Mucosa of descending colon (tissue), 3 donors: ENCODE measurements at regions not wholly inside any gene's neighbourhood (a gene's known extent, or its start where the extent isn't known, plus 50 kb on each side); places are given as distances from the start of the nearest gene placed in this dataset.

Source experiments
- ATAC-seq: fragments of 200-7000 bp; cut with Tn5 transposase; one replicate; pipeline ENCODE4 v1.9.1; 2020; ENCODE audit warnings: mild to moderate bottlenecking, moderate library complexity
- DNase-seq, 3 donors: peaks; one replicate each; pipeline ENCODE4 v3.0.0-alpha.2; 2020
- H3K36me3 ChIP-seq: fragments of 200-600 bp; one replicate; pipeline ENCODE4 v1.8.0; 2021; ENCODE audit warnings: low read depth, mild to moderate bottlenecking
- H3K4me1 ChIP-seq: fragments of 200-600 bp; one replicate; pipeline ENCODE4 v1.8.0; 2021; ENCODE audit warnings: low read depth, mild to moderate bottlenecking
- H3K4me3 ChIP-seq: fragments of 200-600 bp; one replicate; pipeline ENCODE4 v1.8.0; 2021; ENCODE audit warnings: mild to moderate bottlenecking
- H3K9me3 ChIP-seq: fragments of 200-600 bp; one replicate; pipeline ENCODE4 v1.8.0; 2021; ENCODE audit warnings: mild to moderate bottlenecking
- intact Hi-C, 2 donors: fragments of 100-400 bp; cut with DNase I in 1 of 2; cut with micrococcal nuclease in 1 of 2; formaldehyde crosslinking; loops; one replicate each; pipeline versions ENCODE4 v1.11.0 to v1.11.1; 2022; cut with DNase I, micrococcal nuclease
- TF ChIP-seq, protein P1 (sequence below): fragments of 200-600 bp; IDR thresholded peaks from one replicate; pipeline ENCODE4 v1.8.0; 2022; ENCODE audit warnings: antibody characterized with exemption, mild to moderate bottlenecking
- donor health status: DM: no; HTN: no; CAD: no; lungs with moderate emphysema.
- donor health status: DM: no; HTN: no; CAD: no.
- donor health status: DM: no; HTN: yes; CAD: no.

DNA sequence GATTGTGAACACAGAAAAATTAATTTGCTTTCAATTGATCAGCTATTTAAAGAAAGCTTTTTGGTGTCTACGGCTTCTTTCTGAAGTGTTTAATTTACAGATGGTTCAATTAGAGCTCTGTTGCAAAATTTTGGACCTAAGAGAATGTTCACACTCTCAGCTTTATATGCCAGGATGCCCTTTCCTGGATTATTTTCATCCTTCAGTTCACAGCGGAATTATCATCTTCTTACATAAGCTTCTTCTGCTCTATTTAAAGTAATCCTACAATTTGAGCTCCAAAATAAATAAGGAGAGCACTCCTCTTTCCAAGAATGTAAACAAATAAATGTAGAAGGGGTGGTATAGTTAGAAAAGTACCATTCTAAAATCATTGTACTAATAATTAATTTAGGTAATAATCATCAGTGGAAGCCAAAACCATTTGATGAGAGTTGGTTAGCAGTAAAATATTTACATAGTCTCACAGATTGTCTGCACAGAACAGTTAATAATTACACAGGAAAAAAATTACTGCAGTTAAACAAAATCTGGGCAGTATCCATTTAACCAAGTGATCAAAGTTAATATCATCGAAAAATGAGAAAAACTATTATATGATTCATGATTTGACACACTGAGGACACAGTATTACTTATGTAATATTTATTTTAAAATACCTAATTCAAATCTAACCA is 298.0 kb upstream of the TMEM229A start:
- ATAC-seq (no peak), DNase-seq (no peak)
- H3K4me1 ChIP-seq: no peaks in the 10 kb centered on the region
- TF ChIP-seq, protein P1, sequence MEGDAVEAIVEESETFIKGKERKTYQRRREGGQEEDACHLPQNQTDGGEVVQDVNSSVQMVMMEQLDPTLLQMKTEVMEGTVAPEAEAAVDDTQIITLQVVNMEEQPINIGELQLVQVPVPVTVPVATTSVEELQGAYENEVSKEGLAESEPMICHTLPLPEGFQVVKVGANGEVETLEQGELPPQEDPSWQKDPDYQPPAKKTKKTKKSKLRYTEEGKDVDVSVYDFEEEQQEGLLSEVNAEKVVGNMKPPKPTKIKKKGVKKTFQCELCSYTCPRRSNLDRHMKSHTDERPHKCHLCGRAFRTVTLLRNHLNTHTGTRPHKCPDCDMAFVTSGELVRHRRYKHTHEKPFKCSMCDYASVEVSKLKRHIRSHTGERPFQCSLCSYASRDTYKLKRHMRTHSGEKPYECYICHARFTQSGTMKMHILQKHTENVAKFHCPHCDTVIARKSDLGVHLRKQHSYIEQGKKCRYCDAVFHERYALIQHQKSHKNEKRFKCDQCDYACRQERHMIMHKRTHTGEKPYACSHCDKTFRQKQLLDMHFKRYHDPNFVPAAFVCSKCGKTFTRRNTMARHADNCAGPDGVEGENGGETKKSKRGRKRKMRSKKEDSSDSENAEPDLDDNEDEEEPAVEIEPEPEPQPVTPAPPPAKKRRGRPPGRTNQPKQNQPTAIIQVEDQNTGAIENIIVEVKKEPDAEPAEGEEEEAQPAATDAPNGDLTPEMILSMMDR: no peak
- no peaks in the 10 kb centered on the region for H3K9me3 ChIP-seq
- no peak overlapping the region for H3K4me3 ChIP-seq
- no peaks in the 10 kb centered on the region for H3K36me3 ChIP-seq
- intact Hi-C loops: no loop called here

DNA sequence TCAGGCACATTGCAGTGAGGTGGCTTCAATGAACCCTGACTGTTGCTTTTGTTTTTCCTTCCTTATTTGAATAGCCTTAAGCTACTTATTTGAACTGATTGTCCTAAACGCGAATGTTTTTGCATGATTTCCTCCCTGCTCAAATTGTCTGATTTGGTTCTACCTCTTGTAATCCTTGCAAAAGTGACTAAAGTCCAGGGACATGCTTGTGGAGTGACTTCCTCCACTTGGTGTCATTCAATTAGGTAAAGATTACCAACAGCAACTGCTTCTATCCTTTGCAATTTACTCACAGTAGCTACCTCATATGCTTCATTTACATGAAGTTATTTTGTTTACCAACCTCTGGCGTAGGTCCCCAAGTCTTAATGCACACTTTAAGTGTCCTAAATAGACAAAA is 295.9 kb upstream of the TMEM229A start:
- intact Hi-C loops: no loop called here
- no peak for ATAC-seq

DNA sequence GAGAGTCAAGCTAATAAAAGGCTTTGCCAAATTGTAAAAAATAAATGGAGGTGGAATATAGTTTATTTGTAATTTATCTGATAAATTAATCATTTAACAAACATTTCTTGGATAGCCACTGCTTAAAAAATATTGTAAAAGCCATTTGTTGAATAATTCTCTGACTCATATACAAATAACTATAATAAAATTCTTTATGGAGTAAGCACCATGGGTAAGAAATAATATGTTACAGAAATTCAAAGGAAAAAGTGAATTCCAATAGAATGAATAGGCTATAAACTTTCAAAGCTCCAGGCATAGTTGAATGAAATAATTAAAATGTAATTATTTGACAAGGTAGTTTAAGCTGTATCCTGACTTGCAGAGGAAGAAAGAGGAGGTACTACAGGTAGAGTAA is 291.4 kb upstream of the TMEM229A start:
- ATAC-seq (no peak), DNase-seq (no peak)
- Histone ChIP-seq H3K4me3 (no peak overlapping the region), H3K36me3 (no peaks in the 10 kb centered on the region), H3K9me3 (no peaks in the 10 kb centered on the region), H3K4me1 (no peaks in the 10 kb centered on the region)
- TF ChIP-seq, protein P1: no peak
- intact Hi-C loops: no loop called here

More for the DNA sequence above, 295.9 kb upstream of the TMEM229A start:
- Histone ChIP-seq H3K4me3 (no peak overlapping the region), H3K36me3 (no peaks in the 10 kb centered on the region), H3K4me1 (no peaks in the 10 kb centered on the region), H3K9me3 (no peaks in the 10 kb centered on the region)
- TF ChIP-seq, protein P1: no peak
- DNase-seq: no peak

DNA sequence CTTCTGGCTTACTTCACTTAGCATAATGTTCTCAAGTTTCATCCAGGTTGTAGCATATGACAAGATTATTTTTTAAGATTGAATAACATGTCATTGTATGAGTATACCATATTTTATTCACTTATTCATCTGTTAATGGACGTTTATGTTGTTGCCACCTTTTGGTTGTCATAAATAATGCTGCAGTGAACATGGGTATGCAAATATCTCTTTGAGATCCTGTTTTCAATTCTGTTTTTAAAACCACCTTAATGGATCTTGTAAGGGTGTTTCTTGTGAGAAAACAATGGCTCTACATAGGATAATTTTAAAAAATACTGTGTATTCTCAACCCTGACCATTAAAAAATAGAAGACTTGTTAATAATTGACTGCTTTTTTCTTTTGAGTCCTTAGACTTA is 290.7 kb upstream of the TMEM229A start:
- intact Hi-C loops: no loop called here
- DNase-seq: no peak
- H3K4me3 ChIP-seq: no peak overlapping the region
- TF ChIP-seq, protein P1: no peak
- no peaks in the 10 kb centered on the region for H3K9me3 ChIP-seq
- H3K4me1 ChIP-seq: no peaks in the 10 kb centered on the region
- ATAC-seq: no peak
- no peaks in the 10 kb centered on the region for H3K36me3 ChIP-seq

DNA sequence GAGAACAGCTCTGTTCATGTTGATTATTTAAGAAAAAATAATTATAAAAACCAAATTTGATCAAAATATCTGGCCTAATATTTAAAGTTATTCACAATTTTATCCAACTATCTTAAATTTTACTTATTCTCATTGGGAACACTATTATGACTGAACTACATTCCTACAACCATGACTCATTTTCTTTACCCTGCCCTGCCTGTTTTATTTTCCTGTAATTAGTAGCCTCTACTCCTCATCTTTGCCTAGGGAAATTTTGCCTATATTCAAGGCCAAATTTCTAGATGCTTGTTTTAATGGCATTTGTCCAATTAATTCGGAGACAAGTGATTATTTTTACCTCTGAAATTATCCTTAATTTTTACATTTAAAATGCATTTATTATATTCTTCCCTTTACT is 289.7 kb upstream of the TMEM229A start:
- TF ChIP-seq, protein P1: no peak
- Histone ChIP-seq H3K4me1 (no peaks in the 10 kb centered on the region), H3K36me3 (no peaks in the 10 kb centered on the region), H3K9me3 (no peaks in the 10 kb centered on the region), H3K4me3 (no peak overlapping the region)
- DNase-seq: no peak
- ATAC-seq: no peak
- intact Hi-C loops: no loop called here
